ENCODE measurements at regions not wholly inside any gene's neighbourhood (a gene's known extent, or its start where the extent isn't known, plus 50 kb on each side); places are given as distances from the start of the nearest gene placed in this dataset.
"Not testable (repeated sequence)": the region's sequence is repeated elsewhere in the genome, so short reads cannot be mapped to it uniquely, and the experiment has no call there.

GRCh38 chr6:120496661-120497060, 837.6 kb downstream of the TBC1D32 start:
- DNase-seq (ENCODE audit: low spot score) = no peak

- no peak for DNase-seq (ENCODE audit: low spot score)
Observed at GRCh38 chr6:120493505-120493904, 840.8 kb downstream of the TBC1D32 start.

- DNase-seq (ENCODE audit: low spot score) = no peak
Observed at GRCh38 chr6:120489941-120490340, 844.3 kb downstream of the TBC1D32 start.

GRCh38 chr6:120484146-120484545, 850.1 kb downstream of the TBC1D32 start:
- DNase-seq (ENCODE audit: low spot score) = no peak

GRCh38 chr6:120478650-120479049, 855.6 kb downstream of the TBC1D32 start:
- DNase-seq (ENCODE audit: low spot score) = no peak

- DNase-seq (ENCODE audit: low spot score) = no peak
Observed at GRCh38 chr6:120473804-120474203, 860.5 kb downstream of the TBC1D32 start.

GRCh38 chr6:120468486-120468885, 865.8 kb downstream of the TBC1D32 start:
- DNase-seq (ENCODE audit: low spot score) = no peak

- DNase-seq (ENCODE audit: low spot score) = no peak
Observed at GRCh38 chr6:120451508-120451907, 882.8 kb downstream of the TBC1D32 start.

GRCh38 chr6:120447605-120448004, 886.7 kb downstream of the TBC1D32 start:
- DNase-seq (ENCODE audit: low spot score) = no peak

- not testable (repeated sequence) for DNase-seq (ENCODE audit: low spot score)
Observed at GRCh38 chr6:120432840-120433239, 901.4 kb downstream of the TBC1D32 start.

- no peak for DNase-seq (ENCODE audit: low spot score)
Observed at GRCh38 chr6:120431841-120432240, 902.4 kb downstream of the TBC1D32 start.

GRCh38 chr6:120411394-120411793, 922.9 kb downstream of the TBC1D32 start:
- no peak for DNase-seq (ENCODE audit: low spot score)

GRCh38 chr6:120410586-120410985, 923.7 kb downstream of the TBC1D32 start:
- no peak for DNase-seq (ENCODE audit: low spot score)

GRCh38 chr6:120407696-120408095, 926.6 kb downstream of the TBC1D32 start:
- DNase-seq (ENCODE audit: low spot score) = no peak

GRCh38 chr6:120405947-120406346, 928.3 kb downstream of the TBC1D32 start:
- DNase-seq (ENCODE audit: low spot score) = no peak

- DNase-seq (ENCODE audit: low spot score) = no peak
Observed at GRCh38 chr6:120395784-120396183, 938.5 kb downstream of the TBC1D32 start.

GRCh38 chr6:120395330-120395729, 939.0 kb downstream of the TBC1D32 start:
- no peak for DNase-seq (ENCODE audit: low spot score)

GRCh38 chr6:120392941-120393340, 941.3 kb downstream of the TBC1D32 start:
- DNase-seq (ENCODE audit: low spot score) = no peak

- no peak for DNase-seq (ENCODE audit: low spot score)
Observed at GRCh38 chr6:120384671-120385070, 949.6 kb downstream of the TBC1D32 start.

- DNase-seq (ENCODE audit: low spot score) = no peak
Observed at GRCh38 chr6:120383681-120384080, 950.6 kb downstream of the TBC1D32 start.

GRCh38 chr6:120378582-120379220, 955.6 kb downstream of the TBC1D32 start:
- DNase-seq (ENCODE audit: low spot score) = no peak

GRCh38 chr6:120373185-120373584, 961.1 kb downstream of the TBC1D32 start:
- DNase-seq (ENCODE audit: low spot score) = no peak

GRCh38 chr6:120363429-120363828, 970.9 kb downstream of the TBC1D32 start:
- no peak for DNase-seq (ENCODE audit: low spot score)

GRCh38 chr6:120358535-120358934, 975.7 kb downstream of the TBC1D32 start:
- DNase-seq (ENCODE audit: low spot score) = not testable (repeated sequence)

Measured in hematopoietic multipotent progenitor cell treated with erythropoietin and hydrocortisone succinate and interleukin-3 and kit ligand, for 17 days (in vitro differentiated cells).